HCT116 (cell line): ENCODE measurements at regions not wholly inside any gene's neighbourhood (a gene's known extent, or its start where the extent isn't known, plus 50 kb on each side); places are given as distances from the start of the nearest gene placed in this dataset.

Experiments
- ATAC-seq: fragments of 200-7000 bp; cut with Tn5 transposase; 2 replicates; pipeline ENCODE4 v1.9.1; 2020; ENCODE audit warnings: mild to moderate bottlenecking, moderate library complexity
- BruUV-seq: library from RNA; stranded (reverse); fragments of 400-500 nt; replicated peaks from 2 replicates; lab custom pipeline; 2021; lab: Mats Ljungman, UMichigan
- CTCF ChIA-PET: fragments of 300-600 bp; sonication (Branson Sonifier 250); formaldehyde crosslinking; loops from one replicate; lab custom pipeline; 2021; ENCODE audit warnings: antibody characterized with exemption; lab: Charles Lee
- POLR2A ChIA-PET: fragments of 300-600, 350-600 bp; sonication (Branson Sonifier 250); formaldehyde crosslinking; loops from one replicate; lab custom pipeline; 2021; ENCODE audit warnings: antibody characterized with exemption; lab: Charles Lee
- RAD21 ChIA-PET, 2 experiments: fragments of 300-600 bp; sonication (Branson Sonifier 250); formaldehyde crosslinking; loops; one replicate each; lab custom pipeline; 2023; ENCODE audit warnings: low total read pairs in 2 of 2; ENCODE audit not compliant: uncharacterized antibody in 2 of 2, unreplicated experiment in 2 of 2, low non-redundant PET in 1 of 2; lab: Charles Lee
- DNase-seq: peaks from one replicate; pipeline ENCODE4 v3.0.0-alpha.2; 2010; ENCODE audit warnings: low read depth, low spot score
- H2AFZ ChIP-seq: fragments of 200-600 bp; shearing (Covaris generic), sonication (generic); 2 replicates; pipeline ENCODE4 v1.6.1; 2017; ENCODE audit warnings: low read depth, mixed run types, mixed read lengths, antibody characterized with exemption, low read length; ENCODE audit not compliant: poor library complexity, severe bottlenecking
- H3K27ac ChIP-seq: 2 replicates; pipeline ENCODE4 v1.5.1; 2012; ENCODE audit warnings: low read depth, low read length
- H3K27me3 ChIP-seq: fragments of 200-600 bp; sonication (generic); 2 replicates; pipeline ENCODE4 v1.6.1; 2016; ENCODE audit warnings: mixed run types, low read length, mixed read lengths; ENCODE audit not compliant: insufficient read depth
- H3K36me3 ChIP-seq, 2 experiments: fragments of 200-500 bp in 1 of 2; fragments of 200-600 bp in 1 of 2; sonication (Bioruptor generic) in 1 of 2; sonication (generic) in 1 of 2; 2 replicates each; pipeline versions ENCODE4 v1.5.1 to v1.6.1; 2014 to 2016; ENCODE audit warnings: low read length in 2 of 2, inconsistent platforms in 1 of 2, mixed read lengths in 1 of 2, mixed run types in 1 of 2; ENCODE audit not compliant: insufficient read depth in 2 of 2, control insufficient read depth in 1 of 2
- H3K4me1 ChIP-seq, 2 experiments: fragments of 200-600 bp in 1 of 2; sonication (generic) in 1 of 2; 2 replicates each; pipeline versions ENCODE4 v1.5.1 to v1.6.1; 2012 to 2017; ENCODE audit warnings: low read length in 2 of 2, inconsistent platforms in 1 of 2, mild to moderate bottlenecking in 1 of 2, mixed read lengths in 1 of 2, mixed run types in 1 of 2, moderate library complexity in 1 of 2; ENCODE audit not compliant: insufficient read depth in 2 of 2, control insufficient read depth in 1 of 2
- H3K4me2 ChIP-seq: fragments of 200-600 bp; sonication (generic); 2 replicates; pipeline ENCODE4 v1.6.1; 2017; ENCODE audit warnings: mixed run types, low read length, mixed read lengths
- H3K4me3 ChIP-seq, 2 experiments: fragments of 200-600 bp in 1 of 2; sonication (generic) in 1 of 2; replicated peaks in 1 of 2; 2 replicates each; pipeline ENCODE4 v1.5.1; 2011 to 2016; ENCODE audit warnings: low read length in 2 of 2, control low read depth in 1 of 2, low read depth in 1 of 2, mild to moderate bottlenecking in 1 of 2, mixed read lengths in 1 of 2, mixed run types in 1 of 2
- H3K79me2 ChIP-seq: fragments of 200-600 bp; sonication (generic); 2 replicates; pipeline ENCODE4 v1.6.1; 2017; ENCODE audit warnings: mild to moderate bottlenecking, mixed run types, low read length, moderate library complexity, mixed read lengths; ENCODE audit not compliant: insufficient read depth
- H3K9ac ChIP-seq: fragments of 200-600 bp; sonication (generic); 2 replicates; pipeline ENCODE4 v1.6.1; 2016; ENCODE audit warnings: low read length, mixed read lengths
- H3K9me2 ChIP-seq: fragments of 200-600 bp; sonication (generic), shearing (Covaris generic); 2 replicates; pipeline ENCODE4 v1.6.1; 2017; ENCODE audit warnings: mixed run types, mild to moderate bottlenecking, moderate library complexity; ENCODE audit not compliant: insufficient read depth
- H3K9me3 ChIP-seq, 2 experiments: fragments of 200-500 bp in 1 of 2; fragments of 200-600 bp in 1 of 2; sonication (Bioruptor generic) in 1 of 2; sonication (generic) in 1 of 2; 2 replicates each; pipeline ENCODE4 v1.6.1; 2014 to 2017; ENCODE audit warnings: low read length in 2 of 2, mixed read lengths in 2 of 2, inconsistent platforms in 1 of 2, low read depth in 1 of 2, mild to moderate bottlenecking in 1 of 2, mixed run types in 1 of 2, moderate library complexity in 1 of 2; ENCODE audit not compliant: control insufficient read depth in 1 of 2, insufficient read depth in 1 of 2
- H4K20me1 ChIP-seq: fragments of 200-600 bp; sonication (generic), shearing (Covaris generic); 2 replicates; pipeline ENCODE4 v1.6.1; 2017; ENCODE audit warnings: mixed run types, mild to moderate bottlenecking, moderate library complexity; ENCODE audit not compliant: insufficient read depth
- CBX3 ChIP-seq: IDR thresholded peaks from 2 replicates; pipeline ENCODE4 v1.6.1; 2012; ENCODE audit warnings: low read depth
- EZH2phosphoT487 ChIP-seq: fragments of 200-600 bp; IDR thresholded peaks from 2 replicates; pipeline ENCODE4 v1.6.1; 2018; ENCODE audit warnings: antibody characterized with exemption, borderline replicate concordance
- FOSL1 ChIP-seq: IDR thresholded peaks from 2 replicates; pipeline ENCODE4 v1.6.1; 2012; ENCODE audit warnings: low read depth
- JUND ChIP-seq: IDR thresholded peaks from 2 replicates; pipeline ENCODE4 v1.6.1; 2012
- POLR2A ChIP-seq: IDR thresholded peaks from 2 replicates; pipeline ENCODE4 v1.7.0; 2011; ENCODE audit warnings: borderline replicate concordance; ENCODE audit not compliant: insufficient read depth, insufficient read length; ENCODE audit errors: extremely low read depth
- RAD21 ChIP-seq: IDR thresholded peaks from 2 replicates; pipeline ENCODE4 v1.6.1; 2012; ENCODE audit warnings: low read depth, mild to moderate bottlenecking
- SIN3A ChIP-seq: IDR thresholded peaks from 2 replicates; pipeline ENCODE4 v1.6.1; 2012; ENCODE audit warnings: low read depth
- SP1 ChIP-seq: IDR thresholded peaks from 2 replicates; pipeline ENCODE4 v1.6.1; 2012; ENCODE audit warnings: low read depth
- SRF ChIP-seq: IDR thresholded peaks from 2 replicates; pipeline ENCODE4 v1.6.1; 2012; ENCODE audit warnings: low read depth
- YY1 ChIP-seq: IDR thresholded peaks from 2 replicates; pipeline ENCODE4 v1.6.1; 2011; ENCODE audit warnings: low read length, low read depth, moderate library complexity, mild to moderate bottlenecking; ENCODE audit not compliant: insufficient replicate concordance; ENCODE audit errors: extremely low read depth
- ZFX ChIP-seq: fragments of 450-650 bp; IDR thresholded peaks from 2 replicates; pipeline ENCODE4 v1.6.1; 2017
- ZNF274 ChIP-seq: fragments of 200-500 bp; sonication (Bioruptor generic); IDR thresholded peaks from 2 replicates; pipeline ENCODE4 v1.6.1; 2014; ENCODE audit warnings: mild to moderate bottlenecking, low read depth, low read length, inconsistent platforms
- intact Hi-C: fragments of 100-400 bp; cut with micrococcal nuclease; formaldehyde crosslinking; loops from 2 replicates; pipeline ENCODE4 v1.10.0; 2022
- TF ChIP-seq, protein P1 (sequence below), 3 experiments: fragments of 200-600 bp in 1 of 3; sonication (generic) in 1 of 3; IDR thresholded peaks in 2 of 3; conservative IDR thresholded peaks in 1 of 3; 2 replicates each; pipeline ENCODE4 v1.5.1; 2012 to 2017; ENCODE audit warnings: low read depth in 2 of 3, low read length in 2 of 3, antibody characterized with exemption in 1 of 3, borderline replicate concordance in 1 of 3, control low read depth in 1 of 3, mild to moderate bottlenecking in 1 of 3, mixed read lengths in 1 of 3, mixed run types in 1 of 3, moderate library complexity in 1 of 3; ENCODE audit not compliant: insufficient read depth in 1 of 3
- TF ChIP-seq, protein P2 (sequence below): IDR thresholded peaks from 2 replicates; pipeline ENCODE4 v1.6.1; 2011; ENCODE audit warnings: mild to moderate bottlenecking, low read length, moderate library complexity; ENCODE audit not compliant: insufficient replicate concordance; ENCODE audit errors: extremely low read depth
- TF ChIP-seq, protein P3 (sequence below): IDR thresholded peaks from 2 replicates; pipeline ENCODE4 v1.6.1; 2012; ENCODE audit warnings: low read depth
- TF ChIP-seq, protein P4 (sequence below): IDR thresholded peaks from 2 replicates; pipeline ENCODE4 v1.6.1; 2012

DNA sequence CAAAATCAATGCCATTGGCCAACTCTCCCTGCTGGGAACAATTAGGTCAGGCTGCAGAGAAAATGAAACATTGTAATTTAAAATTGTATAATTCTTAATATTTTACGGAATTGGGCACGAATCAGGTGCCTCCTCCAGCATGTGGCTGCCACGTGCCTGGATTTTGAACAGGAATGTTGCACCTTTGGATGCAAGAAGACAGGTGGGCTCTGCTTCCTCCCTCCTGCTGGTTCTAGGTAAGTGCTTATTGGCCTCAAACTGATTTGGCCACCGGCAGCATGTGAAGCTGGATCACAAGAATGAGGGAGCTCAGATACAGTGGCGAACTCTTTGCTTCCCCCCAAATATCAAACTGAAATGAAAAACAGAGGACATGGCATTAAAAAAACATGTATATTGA, 1559.9 kb upstream of the FLRT2 start:
- H4K20me1 ChIP-seq, result no peaks in the 10 kb centered on the region
- no peak overlapping the region for H2AFZ ChIP-seq
- H3K9me2 ChIP-seq, result no peaks in the 10 kb centered on the region
- TF ChIP-seq SP1 (no peak), RAD21 (no peak), JUND (no peak), POLR2A (no peak), ZFX (no peak), CBX3 (no peak), SIN3A (no peak), ZNF274 (no peak), YY1 (no peak), FOSL1 (no peak), EZH2phosphoT487 (no peak), SRF (no peak)
- TF ChIP-seq, protein P1, sequence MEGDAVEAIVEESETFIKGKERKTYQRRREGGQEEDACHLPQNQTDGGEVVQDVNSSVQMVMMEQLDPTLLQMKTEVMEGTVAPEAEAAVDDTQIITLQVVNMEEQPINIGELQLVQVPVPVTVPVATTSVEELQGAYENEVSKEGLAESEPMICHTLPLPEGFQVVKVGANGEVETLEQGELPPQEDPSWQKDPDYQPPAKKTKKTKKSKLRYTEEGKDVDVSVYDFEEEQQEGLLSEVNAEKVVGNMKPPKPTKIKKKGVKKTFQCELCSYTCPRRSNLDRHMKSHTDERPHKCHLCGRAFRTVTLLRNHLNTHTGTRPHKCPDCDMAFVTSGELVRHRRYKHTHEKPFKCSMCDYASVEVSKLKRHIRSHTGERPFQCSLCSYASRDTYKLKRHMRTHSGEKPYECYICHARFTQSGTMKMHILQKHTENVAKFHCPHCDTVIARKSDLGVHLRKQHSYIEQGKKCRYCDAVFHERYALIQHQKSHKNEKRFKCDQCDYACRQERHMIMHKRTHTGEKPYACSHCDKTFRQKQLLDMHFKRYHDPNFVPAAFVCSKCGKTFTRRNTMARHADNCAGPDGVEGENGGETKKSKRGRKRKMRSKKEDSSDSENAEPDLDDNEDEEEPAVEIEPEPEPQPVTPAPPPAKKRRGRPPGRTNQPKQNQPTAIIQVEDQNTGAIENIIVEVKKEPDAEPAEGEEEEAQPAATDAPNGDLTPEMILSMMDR (IDR thresholded peaks at IDR 0.05 in 2 of 3, conservative IDR thresholded peaks at IDR 0.05 in 1 of 3; ENCODE audit: borderline replicate concordance in 1 of 3, insufficient read depth in 1 of 3, low read depth in 2 of 3, low read length in 2 of 3), result no peak
- TF ChIP-seq, protein P2, sequence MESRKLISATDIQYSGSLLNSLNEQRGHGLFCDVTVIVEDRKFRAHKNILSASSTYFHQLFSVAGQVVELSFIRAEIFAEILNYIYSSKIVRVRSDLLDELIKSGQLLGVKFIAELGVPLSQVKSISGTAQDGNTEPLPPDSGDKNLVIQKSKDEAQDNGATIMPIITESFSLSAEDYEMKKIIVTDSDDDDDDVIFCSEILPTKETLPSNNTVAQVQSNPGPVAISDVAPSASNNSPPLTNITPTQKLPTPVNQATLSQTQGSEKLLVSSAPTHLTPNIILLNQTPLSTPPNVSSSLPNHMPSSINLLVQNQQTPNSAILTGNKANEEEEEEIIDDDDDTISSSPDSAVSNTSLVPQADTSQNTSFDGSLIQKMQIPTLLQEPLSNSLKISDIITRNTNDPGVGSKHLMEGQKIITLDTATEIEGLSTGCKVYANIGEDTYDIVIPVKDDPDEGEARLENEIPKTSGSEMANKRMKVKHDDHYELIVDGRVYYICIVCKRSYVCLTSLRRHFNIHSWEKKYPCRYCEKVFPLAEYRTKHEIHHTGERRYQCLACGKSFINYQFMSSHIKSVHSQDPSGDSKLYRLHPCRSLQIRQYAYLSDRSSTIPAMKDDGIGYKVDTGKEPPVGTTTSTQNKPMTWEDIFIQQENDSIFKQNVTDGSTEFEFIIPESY, result no peak
- TF ChIP-seq, protein P3, sequence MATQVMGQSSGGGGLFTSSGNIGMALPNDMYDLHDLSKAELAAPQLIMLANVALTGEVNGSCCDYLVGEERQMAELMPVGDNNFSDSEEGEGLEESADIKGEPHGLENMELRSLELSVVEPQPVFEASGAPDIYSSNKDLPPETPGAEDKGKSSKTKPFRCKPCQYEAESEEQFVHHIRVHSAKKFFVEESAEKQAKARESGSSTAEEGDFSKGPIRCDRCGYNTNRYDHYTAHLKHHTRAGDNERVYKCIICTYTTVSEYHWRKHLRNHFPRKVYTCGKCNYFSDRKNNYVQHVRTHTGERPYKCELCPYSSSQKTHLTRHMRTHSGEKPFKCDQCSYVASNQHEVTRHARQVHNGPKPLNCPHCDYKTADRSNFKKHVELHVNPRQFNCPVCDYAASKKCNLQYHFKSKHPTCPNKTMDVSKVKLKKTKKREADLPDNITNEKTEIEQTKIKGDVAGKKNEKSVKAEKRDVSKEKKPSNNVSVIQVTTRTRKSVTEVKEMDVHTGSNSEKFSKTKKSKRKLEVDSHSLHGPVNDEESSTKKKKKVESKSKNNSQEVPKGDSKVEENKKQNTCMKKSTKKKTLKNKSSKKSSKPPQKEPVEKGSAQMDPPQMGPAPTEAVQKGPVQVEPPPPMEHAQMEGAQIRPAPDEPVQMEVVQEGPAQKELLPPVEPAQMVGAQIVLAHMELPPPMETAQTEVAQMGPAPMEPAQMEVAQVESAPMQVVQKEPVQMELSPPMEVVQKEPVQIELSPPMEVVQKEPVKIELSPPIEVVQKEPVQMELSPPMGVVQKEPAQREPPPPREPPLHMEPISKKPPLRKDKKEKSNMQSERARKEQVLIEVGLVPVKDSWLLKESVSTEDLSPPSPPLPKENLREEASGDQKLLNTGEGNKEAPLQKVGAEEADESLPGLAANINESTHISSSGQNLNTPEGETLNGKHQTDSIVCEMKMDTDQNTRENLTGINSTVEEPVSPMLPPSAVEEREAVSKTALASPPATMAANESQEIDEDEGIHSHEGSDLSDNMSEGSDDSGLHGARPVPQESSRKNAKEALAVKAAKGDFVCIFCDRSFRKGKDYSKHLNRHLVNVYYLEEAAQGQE, result no peak
- TF ChIP-seq, protein P4, sequence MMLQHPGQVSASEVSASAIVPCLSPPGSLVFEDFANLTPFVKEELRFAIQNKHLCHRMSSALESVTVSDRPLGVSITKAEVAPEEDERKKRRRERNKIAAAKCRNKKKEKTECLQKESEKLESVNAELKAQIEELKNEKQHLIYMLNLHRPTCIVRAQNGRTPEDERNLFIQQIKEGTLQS, result no peak
- TF ChIP-seq, all 23 proteins: peak for 0
- Histone ChIP-seq H3K27ac (no peak overlapping the region), H3K9ac (no peak overlapping the region), H3K27me3 (no peaks in the 10 kb centered on the region), H3K9me3 (peaks cover 0 to 19% of the 10 kb centered on the region in 2 experiments; a peak in 2 of 4 replicates), H3K4me3 (no peak overlapping the region), H3K79me2 (no peaks in the 10 kb centered on the region), H3K4me1 (no peaks in the 10 kb centered on the region), H3K36me3 (no peaks in the 10 kb centered on the region), H3K4me2 (no peak overlapping the region)
- RAD21 ChIA-PET, result no interaction called here
- no peak for ATAC-seq
- CTCF ChIA-PET, result no interaction called here
- no TSS peak for BruUV-seq
- POLR2A ChIA-PET, result no interaction called here
- DNase-seq, result no peak
- intact Hi-C loops, result no loop called here
